Common myeloid progenitor, CD34-positive (primary cell): ENCODE measurements at regions not wholly inside any gene's neighbourhood (a gene's known extent, or its start where the extent isn't known, plus 50 kb on each side); places are given as distances from the start of the nearest gene placed in this dataset.

Experiments used
- CTCF ChIA-PET: fragments of 350-600 bp; sonication (Branson Sonifier 250); formaldehyde crosslinking; loops from one replicate; lab custom pipeline; 2021; ENCODE audit warnings: antibody characterized with exemption; lab: Charles Lee
- POLR2A ChIA-PET: fragments of 350-600 bp; sonication (Branson Sonifier 250); formaldehyde crosslinking; loops from one replicate; lab custom pipeline; 2021; ENCODE audit warnings: antibody characterized with exemption; lab: Charles Lee
- DNase-seq, 3 donors: peaks; one replicate each; pipeline versions ENCODE4 v3.0.0 to v3.0.0-alpha.2; 2013
- H3K27ac ChIP-seq, 2 experiments: 1 replicate in 1 of 2; 2 replicates in 1 of 2; pipeline ENCODE4 v1.7.0; 2013; ENCODE audit warnings: inconsistent platforms in 2 of 2, low read length in 2 of 2, mild to moderate bottlenecking in 2 of 2, low read depth in 1 of 2, moderate library complexity in 1 of 2; ENCODE audit not compliant: severe bottlenecking in 2 of 2, insufficient read depth in 1 of 2, poor library complexity in 1 of 2
- H3K27me3 ChIP-seq, 5 experiments: replicated peaks in 2 of 5; 1 replicate in 3 of 5; 2 replicates in 2 of 5; pipeline versions ENCODE4 v1.6.1 to v1.7.0; 2013; ENCODE audit warnings: low read length in 4 of 5, mild to moderate bottlenecking in 2 of 5, moderate library complexity in 2 of 5, inconsistent platforms in 1 of 5; ENCODE audit not compliant: insufficient read depth in 5 of 5, control insufficient read depth in 4 of 5
- H3K36me3 ChIP-seq, 4 experiments: 1 replicate in 2 of 4; 2 replicates in 2 of 4; pipeline versions ENCODE4 v1.6.1 to v1.7.0; 2013; ENCODE audit warnings: low read length in 3 of 4, control low read depth in 1 of 4, mild to moderate bottlenecking in 1 of 4; ENCODE audit not compliant: control insufficient read depth in 4 of 4, insufficient read depth in 4 of 4
- H3K4me1 ChIP-seq, 4 experiments: 1 replicate in 3 of 4; 2 replicates in 1 of 4; pipeline versions ENCODE4 v1.6.1 to v1.7.1; 2013; ENCODE audit warnings: low read length in 3 of 4, mild to moderate bottlenecking in 3 of 4, control low read depth in 1 of 4, inconsistent platforms in 1 of 4, moderate library complexity in 1 of 4; ENCODE audit not compliant: control insufficient read depth in 4 of 4, insufficient read depth in 4 of 4; ENCODE audit errors: control extremely low read depth in 1 of 4
- H3K4me3 ChIP-seq, 7 experiments: 1 replicate in 4 of 7; 2 replicates in 3 of 7; pipeline versions ENCODE4 v1.5.1 to v1.7.0; 2013; ENCODE audit warnings: mild to moderate bottlenecking in 7 of 7, low read length in 6 of 7, moderate library complexity in 6 of 7, inconsistent platforms in 2 of 7, low read depth in 2 of 7, control low read depth in 1 of 7; ENCODE audit not compliant: insufficient read depth in 4 of 7, control insufficient read depth in 1 of 7; ENCODE audit errors: extremely low read depth in 1 of 7
- H3K9me3 ChIP-seq, 5 experiments: 1 replicate in 4 of 5; 2 replicates in 1 of 5; pipeline versions ENCODE4 v1.6.1 to v1.7.1; 2013; ENCODE audit warnings: low read length in 4 of 5, mild to moderate bottlenecking in 2 of 5, inconsistent platforms in 1 of 5, low read depth in 1 of 5, moderate library complexity in 1 of 5; ENCODE audit not compliant: control insufficient read depth in 4 of 5, insufficient read depth in 2 of 5; ENCODE audit errors: control extremely low read depth in 1 of 5
- WGBS: methylation state at CpG from one replicate; pipeline ENCODE4 v1.1.5; 2013; ENCODE audit not compliant: insufficient coverage; 5-methylcytosine and 5-hydroxymethylcytosine counted together

GRCh38 chr6:165936660-165937059, 231.0 kb downstream of the TBXT start:
- CTCF ChIA-PET, result interaction anchor here (2.4 kb wide), 1 partner anchor 10 kb away, joined by 5 read pairs; no protein-coding TSS in a partner anchor
- Histone ChIP-seq H3K4me3 (no peak overlapping the region), H3K27me3 (peaks cover 0 to 20% (median 5%) of the 10 kb centered on the region in 5 experiments), H3K36me3 (no peaks in the 10 kb centered on the region), H3K27ac (no peak overlapping the region), H3K9me3 (peaks cover 0 to 7% (median 0%) of the 10 kb centered on the region in 5 experiments), H3K4me1 (no peaks in the 10 kb centered on the region)
- WGBS, result 100% methylated on average over 2 of the region's 4 CpGs
- no peak for DNase-seq
- POLR2A ChIA-PET, result no interaction called here

- no peak for DNase-seq
- Histone ChIP-seq H3K27ac (no peak overlapping the region), H3K4me1 (no peaks in the 10 kb centered on the region), H3K27me3 (peaks cover 2 to 20% (median 5%) of the 10 kb centered on the region in 5 experiments), H3K9me3 (peaks cover 0 to 4% (median 0%) of the 10 kb centered on the region in 5 experiments), H3K36me3 (no peaks in the 10 kb centered on the region), H3K4me3 (no peak overlapping the region)
- WGBS, result 85% methylated on average over 3 of the region's 3 CpGs
- ChIA-PET POLR2A (no interaction called here), CTCF (interaction anchor here (2.4 kb wide), 1 partner anchor 11 kb away, joined by 5 read pairs; no protein-coding TSS in a partner anchor)
Observed at GRCh38 chr6:165936096-165936495, 231.6 kb downstream of the TBXT start.

GRCh38 chr6:165931675-165932074, 236.0 kb downstream of the TBXT start:
- Histone ChIP-seq H3K27me3 (peaks cover 0 to 16% (median 10%) of the 10 kb centered on the region in 5 experiments), H3K9me3 (peaks cover 0 to 4% (median 0%) of the 10 kb centered on the region in 5 experiments), H3K27ac (no peak overlapping the region), H3K4me3 (no peak overlapping the region), H3K4me1 (no peaks in the 10 kb centered on the region), H3K36me3 (no peaks in the 10 kb centered on the region)
- no peak for DNase-seq
- POLR2A ChIA-PET, result no interaction called here
- CTCF ChIA-PET, result interaction anchor here (1.2 kb wide), 1 partner anchor 15 kb away, joined by 3 read pairs; no protein-coding TSS in a partner anchor
- WGBS, result 77% methylated on average over 9 of the region's 9 CpGs

- DNase-seq, result no peak
- POLR2A ChIA-PET, result no interaction called here
- WGBS, result 94% methylated on average over 17 of the region's 18 CpGs
Observed at GRCh38 chr6:165930668-165931214, 236.9 kb downstream of the TBXT start.

GRCh38 chr6:165929607-165930006, 238.0 kb downstream of the TBXT start:
- Histone ChIP-seq H3K36me3 (no peaks in the 10 kb centered on the region), H3K27me3 (peaks cover 0 to 15% (median 10%) of the 10 kb centered on the region in 5 experiments), H3K4me1 (no peaks in the 10 kb centered on the region), H3K9me3 (peaks cover 0 to 1% (median 0%) of the 10 kb centered on the region in 5 experiments), H3K4me3 (no peak overlapping the region), H3K27ac (no peak overlapping the region)
- CTCF ChIA-PET, result no interaction called here
- DNase-seq, result no peak
- POLR2A ChIA-PET, result no interaction called here
- 95% methylated on average over 7 of the region's 8 CpGs for WGBS

More at GRCh38 chr6:165930668-165931214, 236.9 kb downstream of the TBXT start:
- Histone ChIP-seq H3K27me3 (peaks cover 0 to 17% (median 10%) of the 10 kb centered on the region in 5 experiments), H3K27ac (no peak overlapping the region), H3K36me3 (no peaks in the 10 kb centered on the region), H3K4me3 (no peak overlapping the region), H3K4me1 (no peaks in the 10 kb centered on the region), H3K9me3 (peaks cover 0 to 3% (median 0%) of the 10 kb centered on the region in 5 experiments)
- CTCF ChIA-PET, result no interaction called here

GRCh38 chr6:165926378-165926777, 241.3 kb downstream of the TBXT start:
- WGBS, result 61% methylated on average over 3 of the region's 4 CpGs
- Histone ChIP-seq H3K27me3 (peaks cover 0 to 12% (median 2%) of the 10 kb centered on the region in 5 experiments), H3K27ac (no peak overlapping the region), H3K36me3 (no peaks in the 10 kb centered on the region), H3K9me3 (peaks cover 0 to 1% (median 0%) of the 10 kb centered on the region in 5 experiments), H3K4me3 (no peak overlapping the region), H3K4me1 (no peaks in the 10 kb centered on the region)
- ChIA-PET POLR2A (no interaction called here), CTCF (no interaction called here)
- no peak for DNase-seq

- H3K4me1 ChIP-seq, result no peaks in the 10 kb centered on the region
- H3K36me3 ChIP-seq, result no peaks in the 10 kb centered on the region
- peaks cover 0 to 1% (median 0%) of the 10 kb centered on the region in 5 experiments for H3K9me3 ChIP-seq
- peaks cover 0 to 9% (median 2%) of the 10 kb centered on the region in 5 experiments for H3K27me3 ChIP-seq
- no peak overlapping the region for H3K4me3 ChIP-seq
- DNase-seq, result no peak
- POLR2A ChIA-PET, result no interaction called here
- WGBS, result no CpG with 5 or more reads among the region's 1 CpG
- CTCF ChIA-PET, result no interaction called here
- no peak overlapping the region for H3K27ac ChIP-seq
Observed at GRCh38 chr6:165925474-165926156, 242.0 kb downstream of the TBXT start.
